NB4 (cell line): ENCODE measurements at regions not wholly inside any gene's neighbourhood (a gene's known extent, or its start where the extent isn't known, plus 50 kb on each side); places are given as distances from the start of the nearest gene placed in this dataset.

Source experiments
- DNase-seq: peaks from one replicate; pipeline ENCODE4 v3.0.0; 2010; ENCODE audit warnings: low read depth
- H3K4me3 ChIP-seq: one replicate; pipeline ENCODE4 v1.5.1; 2011; ENCODE audit warnings: mild to moderate bottlenecking, low read depth, low read length, moderate library complexity
- CTCF ChIP-seq: IDR thresholded peaks from one replicate; pipeline ENCODE4 v1.5.1; 2012; ENCODE audit warnings: low read depth, low read length
- MYC ChIP-seq: IDR thresholded peaks from 2 replicates; pipeline ENCODE4 v1.6.1; 2011; ENCODE audit warnings: low read depth, low read length
- POLR2A ChIP-seq: IDR thresholded peaks from 2 replicates; pipeline ENCODE4 v1.6.1; 2011; ENCODE audit warnings: mild to moderate bottlenecking; ENCODE audit not compliant: insufficient read length; ENCODE audit errors: extremely low read depth
- TF ChIP-seq, protein P1 (sequence below): IDR thresholded peaks from 2 replicates; pipeline ENCODE4 v1.6.1; 2011; ENCODE audit warnings: low read depth, low read length

- DNase-seq, result no peak
- no peak for TF ChIP-seq MYC
- TF ChIP-seq POLR2A, result no peak
- TF ChIP-seq, protein P1, sequence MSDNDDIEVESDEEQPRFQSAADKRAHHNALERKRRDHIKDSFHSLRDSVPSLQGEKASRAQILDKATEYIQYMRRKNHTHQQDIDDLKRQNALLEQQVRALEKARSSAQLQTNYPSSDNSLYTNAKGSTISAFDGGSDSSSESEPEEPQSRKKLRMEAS, result no peak
- TF ChIP-seq CTCF, result no peak
- H3K4me3 ChIP-seq, result no peak overlapping the region
Measured at GRCh38 chr18:34357944-34358580, 133.3 kb upstream of the NOL4 start.

- TF ChIP-seq POLR2A (no peak), CTCF (no peak), MYC (no peak)
- TF ChIP-seq, protein P1, result no peak
- no peak overlapping the region for H3K4me3 ChIP-seq
- DNase-seq, result no peak
Measured at GRCh38 chr18:34358923-34359322, 134.2 kb upstream of the NOL4 start.

GRCh38 chr18:34364699-34365098, 140.0 kb upstream of the NOL4 start:
- no peak overlapping the region for H3K4me3 ChIP-seq
- TF ChIP-seq POLR2A, result no peak
- no peak for TF ChIP-seq MYC
- TF ChIP-seq CTCF, result no peak
- TF ChIP-seq, protein P1, result no peak
- DNase-seq, result no peak

DNA sequence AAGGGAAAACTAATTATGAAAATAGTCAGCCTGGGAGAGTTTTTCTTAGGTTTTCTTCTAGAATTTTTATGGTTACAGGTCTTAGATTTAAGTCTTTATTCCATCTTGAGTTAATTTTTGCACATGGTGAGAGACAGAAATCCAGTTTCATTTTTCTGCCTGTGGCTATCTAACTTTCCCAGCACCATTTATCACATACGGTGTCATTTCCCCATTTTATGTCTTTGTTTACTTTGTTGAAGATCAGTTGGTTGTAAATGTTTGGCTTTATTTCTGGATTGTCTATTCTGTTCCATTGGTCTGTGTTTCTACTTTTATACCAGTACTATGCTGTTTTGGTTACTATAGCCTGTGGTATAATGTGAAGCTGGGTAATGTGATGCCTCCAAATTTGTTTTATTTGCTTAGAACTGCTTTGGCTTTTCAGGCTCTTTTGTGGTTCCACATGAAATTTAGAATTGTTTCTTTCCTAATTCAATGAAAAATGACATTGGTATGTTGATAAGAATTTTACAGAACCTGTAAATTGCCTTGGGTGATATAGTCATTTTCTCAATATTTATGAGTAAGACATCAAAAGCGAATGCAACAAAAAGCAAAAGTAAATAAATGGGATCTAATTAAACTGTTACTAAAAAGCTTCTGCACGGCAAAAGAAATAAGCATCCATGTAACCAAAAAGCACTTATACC, 146.1 kb upstream of the NOL4 start:
- TF ChIP-seq POLR2A, result no peak
- TF ChIP-seq, protein P1, result no peak
- TF ChIP-seq CTCF, result no peak
- no peak for TF ChIP-seq MYC
- no peak for DNase-seq
- no peak overlapping the region for H3K4me3 ChIP-seq

- no peak overlapping the region for H3K4me3 ChIP-seq
- no peak for TF ChIP-seq MYC
- TF ChIP-seq, protein P1, result no peak
- no peak for TF ChIP-seq POLR2A
- no peak for TF ChIP-seq CTCF
- no peak for DNase-seq
Measured at GRCh38 chr18:34380326-34380725, 155.6 kb upstream of the NOL4 start.
